Brain microvascular endothelial cell (primary cell): ENCODE measurements at regions not wholly inside any gene's neighbourhood (a gene's known extent, or its start where the extent isn't known, plus 50 kb on each side); places are given as distances from the start of the nearest gene placed in this dataset.

ENCODE experiments used
- DNase-seq: peaks from one replicate; pipeline ENCODE4 v3.0.0-alpha.2; 2020
- H3K27ac ChIP-seq: fragments of 250-450 bp; sonication (Bioruptor Pico); 2 replicates; pipeline ENCODE4 v1.5.1; 2020; ENCODE audit warnings: mild to moderate bottlenecking, moderate library complexity
- H3K27me3 ChIP-seq: fragments of 250-450 bp; sonication (Bioruptor Pico); replicated peaks from 2 replicates; pipeline ENCODE4 v1.5.1; 2020; ENCODE audit warnings: mild to moderate bottlenecking
- H3K36me3 ChIP-seq: fragments of 250-450 bp; sonication (Bioruptor Pico); replicated peaks from 2 replicates; pipeline ENCODE4 v1.5.1; 2020; ENCODE audit warnings: mild to moderate bottlenecking
- H3K4me3 ChIP-seq: 2 replicates; pipeline ENCODE4 v1.5.1; 2011; ENCODE audit warnings: low read depth, mild to moderate bottlenecking, control low read depth, low read length, moderate library complexity
- CTCF ChIP-seq: IDR thresholded peaks from 2 replicates; pipeline ENCODE4 v1.5.1; 2011; ENCODE audit warnings: low read depth, mild to moderate bottlenecking, moderate library complexity, low read length, control low read depth, inconsistent platforms; ENCODE audit errors: missing control alignments
- in situ Hi-C: cut with HindIII; loops from 2 replicates; pipeline ENCODE4 v1.10.0; 2017; ENCODE audit warnings: low sequenced_read_pairs, low pct_ligation_motif_present

- H3K36me3 ChIP-seq: no peaks in the 10 kb centered on the region
- in situ Hi-C loops: no loop called here
- H3K27ac ChIP-seq: no peak overlapping the region
- DNase-seq: no peak
- H3K4me3 ChIP-seq: no peak overlapping the region
- no peaks in the 10 kb centered on the region for H3K27me3 ChIP-seq
- no peak for TF ChIP-seq CTCF
Measured at GRCh38 chr6:104031346-104031745, 828.4 kb downstream of the HACE1 start.

- Histone ChIP-seq H3K27ac (no peak overlapping the region), H3K36me3 (no peaks in the 10 kb centered on the region), H3K27me3 (no peaks in the 10 kb centered on the region), H3K4me3 (no peak overlapping the region)
- in situ Hi-C loops: no loop called here
- DNase-seq: no peak
- TF ChIP-seq CTCF: no peak
Measured at GRCh38 chr6:104022126-104022525, 837.6 kb downstream of the HACE1 start.

- in situ Hi-C loops: no loop called here
- H3K27me3 ChIP-seq: no peaks in the 10 kb centered on the region
- DNase-seq: no peak
- H3K4me3 ChIP-seq: no peak overlapping the region
- TF ChIP-seq CTCF: no peak
- H3K27ac ChIP-seq: no peak overlapping the region
- H3K36me3 ChIP-seq: no peaks in the 10 kb centered on the region
Measured at GRCh38 chr6:104019075-104019753, 840.5 kb downstream of the HACE1 start.

GRCh38 chr6:104017410-104018381, 842.0 kb downstream of the HACE1 start:
- Histone ChIP-seq H3K4me3 (no peak overlapping the region), H3K27me3 (no peaks in the 10 kb centered on the region), H3K27ac (no peak overlapping the region), H3K36me3 (no peaks in the 10 kb centered on the region)
- in situ Hi-C loops: no loop called here
- no peak for DNase-seq
- no peak for TF ChIP-seq CTCF

- Histone ChIP-seq H3K4me3 (no peak overlapping the region), H3K27ac (no peak overlapping the region), H3K27me3 (no peaks in the 10 kb centered on the region), H3K36me3 (no peaks in the 10 kb centered on the region)
- no peak for TF ChIP-seq CTCF
- in situ Hi-C loops: no loop called here
- no peak for DNase-seq
Measured at GRCh38 chr6:104014163-104014959, 845.4 kb downstream of the HACE1 start.
